GM12878 (cell line): ENCODE measurements at regions not wholly inside any gene's neighbourhood (a gene's known extent, or its start where the extent isn't known, plus 50 kb on each side); places are given as distances from the start of the nearest gene placed in this dataset.

Experiments
- KAT2A ChIP-seq: conservative IDR thresholded peaks from 2 replicates; pipeline ENCODE4 v1.6.1; 2011; ENCODE audit warnings: low read depth, low read length; ENCODE audit not compliant: control insufficient read depth
- SPI1 ChIP-seq: IDR thresholded peaks from 2 replicates; pipeline ENCODE4 v1.6.1; 2011; ENCODE audit warnings: low read depth, mild to moderate bottlenecking, low read length, moderate library complexity, borderline replicate concordance; ENCODE audit not compliant: insufficient read depth
- ZNF24 ChIP-seq: fragments of 450-650 bp; IDR thresholded peaks from 2 replicates; pipeline ENCODE4 v1.6.1; 2017; ENCODE audit warnings: antibody characterized with exemption, mild to moderate bottlenecking
- TF ChIP-seq, protein P1 (sequence below), 3 experiments: IDR thresholded peaks in 2 of 3; conservative IDR thresholded peaks in 1 of 3; 2 replicates each; pipeline ENCODE4 v1.5.1; 2011; ENCODE audit warnings: low read depth in 3 of 3, low read length in 3 of 3, mild to moderate bottlenecking in 3 of 3, control low read depth in 2 of 3, moderate library complexity in 2 of 3, inconsistent platforms in 1 of 3, mixed read lengths in 1 of 3; ENCODE audit not compliant: control insufficient read depth in 2 of 3, insufficient read depth in 1 of 3; ENCODE audit errors: extremely low read depth in 1 of 3

DNA sequence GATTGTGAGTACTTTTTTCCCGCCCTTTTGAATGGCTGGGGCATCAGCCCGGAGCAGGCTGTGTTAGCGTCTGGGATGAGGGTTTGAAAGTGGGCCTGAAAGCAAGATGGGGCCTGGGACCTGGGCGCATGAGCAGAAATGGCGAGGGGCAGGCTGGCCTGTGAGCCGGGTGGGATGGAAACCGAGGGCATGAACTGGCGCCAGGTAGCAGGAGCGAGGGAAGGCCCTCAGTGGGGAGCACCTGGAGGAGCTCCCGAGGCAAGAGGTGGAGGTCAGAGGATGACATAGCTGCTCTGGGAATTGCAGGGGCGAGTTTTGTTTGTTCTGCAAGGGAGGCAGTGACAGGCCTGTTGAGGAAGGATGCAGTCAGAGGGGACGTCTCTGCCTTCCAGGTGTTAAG, 68.6 kb downstream of the RGS12 start:
- TF ChIP-seq ZNF24 (no peak), KAT2A (no peak), SPI1 (no peak)
- TF ChIP-seq, protein P1, sequence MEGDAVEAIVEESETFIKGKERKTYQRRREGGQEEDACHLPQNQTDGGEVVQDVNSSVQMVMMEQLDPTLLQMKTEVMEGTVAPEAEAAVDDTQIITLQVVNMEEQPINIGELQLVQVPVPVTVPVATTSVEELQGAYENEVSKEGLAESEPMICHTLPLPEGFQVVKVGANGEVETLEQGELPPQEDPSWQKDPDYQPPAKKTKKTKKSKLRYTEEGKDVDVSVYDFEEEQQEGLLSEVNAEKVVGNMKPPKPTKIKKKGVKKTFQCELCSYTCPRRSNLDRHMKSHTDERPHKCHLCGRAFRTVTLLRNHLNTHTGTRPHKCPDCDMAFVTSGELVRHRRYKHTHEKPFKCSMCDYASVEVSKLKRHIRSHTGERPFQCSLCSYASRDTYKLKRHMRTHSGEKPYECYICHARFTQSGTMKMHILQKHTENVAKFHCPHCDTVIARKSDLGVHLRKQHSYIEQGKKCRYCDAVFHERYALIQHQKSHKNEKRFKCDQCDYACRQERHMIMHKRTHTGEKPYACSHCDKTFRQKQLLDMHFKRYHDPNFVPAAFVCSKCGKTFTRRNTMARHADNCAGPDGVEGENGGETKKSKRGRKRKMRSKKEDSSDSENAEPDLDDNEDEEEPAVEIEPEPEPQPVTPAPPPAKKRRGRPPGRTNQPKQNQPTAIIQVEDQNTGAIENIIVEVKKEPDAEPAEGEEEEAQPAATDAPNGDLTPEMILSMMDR (IDR thresholded peaks at IDR 0.05 in 2 of 3, conservative IDR thresholded peaks at IDR 0.05 in 1 of 3; ENCODE audit: control insufficient read depth in 2 of 3, extremely low read depth in 1 of 3, insufficient read depth in 1 of 3, low read depth in 3 of 3, low read length in 3 of 3): no peak
